ENCODE measurements at regions not wholly inside any gene's neighbourhood (a gene's known extent, or its start where the extent isn't known, plus 50 kb on each side); places are given as distances from the start of the nearest gene placed in this dataset.
"Not testable (repeated sequence)": the region's sequence is repeated elsewhere in the genome, so short reads cannot be mapped to it uniquely, and the experiment has no call there.

DNA sequence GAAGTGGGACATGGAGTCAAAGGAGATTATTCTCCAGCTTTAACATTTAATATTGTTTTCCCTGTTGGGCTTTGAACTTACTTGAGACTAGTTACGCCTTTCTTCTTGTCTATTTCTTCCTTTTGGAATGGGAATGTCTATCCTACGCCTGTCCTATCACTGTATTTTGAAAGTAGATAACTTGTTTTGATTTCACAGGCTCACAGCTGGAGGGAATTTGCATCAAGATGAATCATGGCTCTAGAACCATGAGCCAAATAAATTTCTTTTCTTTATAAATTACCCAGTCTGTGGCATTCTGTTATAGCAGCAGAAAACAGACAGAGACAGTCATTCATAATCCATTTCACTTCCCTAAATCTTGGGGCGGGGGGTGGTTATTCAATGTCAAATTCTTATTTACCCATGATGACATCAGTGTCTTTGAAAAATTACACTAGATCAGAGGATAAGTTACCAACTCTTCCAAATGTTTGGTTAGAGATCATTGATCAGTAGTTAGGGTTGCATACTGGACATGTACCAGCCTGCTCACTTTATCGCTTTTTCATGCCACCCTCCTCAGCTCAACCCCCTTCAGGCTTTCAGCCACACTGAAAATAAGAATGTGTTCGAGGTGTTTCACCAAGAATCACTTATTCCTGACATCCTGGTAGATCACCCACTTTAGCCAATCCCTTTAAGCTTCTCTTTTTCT lies 419.6 kb upstream of the PIK3R1 start:
- no peaks in the 10 kb centered on the region for H3K36me3 Mint-ChIP-seq (ENCODE audit: unreplicated experiment)
- peaks cover 26% of the 10 kb centered on the region for H3K4me1 Mint-ChIP-seq (ENCODE audit: unreplicated experiment)
- no peak overlapping the region for H3K4me3 Mint-ChIP-seq (ENCODE audit: unreplicated experiment)
- H3K9me3 Mint-ChIP-seq (ENCODE audit: unreplicated experiment): peaks cover 3% of the 10 kb centered on the region
- H3K27ac Mint-ChIP-seq (ENCODE audit: unreplicated experiment): no peak overlapping the region
- peaks cover 3% of the 10 kb centered on the region for H3K27me3 Mint-ChIP-seq (ENCODE audit: unreplicated experiment)
- no peak for DNase-seq (ENCODE audit: extremely low spot score, unreplicated experiment)
- TF ChIP-seq, protein P1, sequence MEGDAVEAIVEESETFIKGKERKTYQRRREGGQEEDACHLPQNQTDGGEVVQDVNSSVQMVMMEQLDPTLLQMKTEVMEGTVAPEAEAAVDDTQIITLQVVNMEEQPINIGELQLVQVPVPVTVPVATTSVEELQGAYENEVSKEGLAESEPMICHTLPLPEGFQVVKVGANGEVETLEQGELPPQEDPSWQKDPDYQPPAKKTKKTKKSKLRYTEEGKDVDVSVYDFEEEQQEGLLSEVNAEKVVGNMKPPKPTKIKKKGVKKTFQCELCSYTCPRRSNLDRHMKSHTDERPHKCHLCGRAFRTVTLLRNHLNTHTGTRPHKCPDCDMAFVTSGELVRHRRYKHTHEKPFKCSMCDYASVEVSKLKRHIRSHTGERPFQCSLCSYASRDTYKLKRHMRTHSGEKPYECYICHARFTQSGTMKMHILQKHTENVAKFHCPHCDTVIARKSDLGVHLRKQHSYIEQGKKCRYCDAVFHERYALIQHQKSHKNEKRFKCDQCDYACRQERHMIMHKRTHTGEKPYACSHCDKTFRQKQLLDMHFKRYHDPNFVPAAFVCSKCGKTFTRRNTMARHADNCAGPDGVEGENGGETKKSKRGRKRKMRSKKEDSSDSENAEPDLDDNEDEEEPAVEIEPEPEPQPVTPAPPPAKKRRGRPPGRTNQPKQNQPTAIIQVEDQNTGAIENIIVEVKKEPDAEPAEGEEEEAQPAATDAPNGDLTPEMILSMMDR (IDR thresholded peaks at IDR 0.05): no peak

DNA sequence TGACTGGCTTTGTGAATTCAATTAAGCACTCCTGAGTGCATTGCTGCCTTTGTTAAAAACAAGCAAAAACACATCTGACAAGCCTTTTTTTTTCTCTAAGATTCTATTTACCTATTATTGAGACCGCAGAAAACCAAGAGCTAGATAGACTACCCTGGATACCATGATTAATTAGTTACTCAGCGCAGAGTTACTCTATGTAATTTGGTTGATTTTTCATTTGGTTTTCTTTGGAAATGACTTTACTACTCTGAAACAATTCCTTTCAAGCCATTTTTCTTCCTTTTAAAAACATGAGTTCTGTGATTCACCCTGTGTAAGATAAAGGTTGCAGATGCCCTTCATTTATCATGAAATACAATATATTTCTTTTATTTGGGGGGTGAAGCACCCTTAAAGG lies 421.6 kb upstream of the PIK3R1 start:
- Mint-ChIP-seq H3K36me3 (ENCODE audit: unreplicated experiment) (no peaks in the 10 kb centered on the region), H3K27ac (ENCODE audit: unreplicated experiment) (no peak overlapping the region), H3K9me3 (ENCODE audit: unreplicated experiment) (peaks cover 1% of the 10 kb centered on the region), H3K4me1 (ENCODE audit: unreplicated experiment) (peaks cover 17% of the 10 kb centered on the region), H3K4me3 (ENCODE audit: unreplicated experiment) (no peak overlapping the region), H3K27me3 (ENCODE audit: unreplicated experiment) (peaks cover 3% of the 10 kb centered on the region)
- no peak for DNase-seq (ENCODE audit: extremely low spot score, unreplicated experiment)
- TF ChIP-seq, protein P1 (IDR thresholded peaks at IDR 0.05): no peak

GRCh38 chr5:67793418-67793817 lies 422.1 kb upstream of the PIK3R1 start:
- H3K27me3 Mint-ChIP-seq (ENCODE audit: unreplicated experiment): peaks cover 3% of the 10 kb centered on the region
- DNase-seq (ENCODE audit: extremely low spot score, unreplicated experiment): no peak

GRCh38 chr5:67792891-67793290 lies 422.7 kb upstream of the PIK3R1 start:
- Mint-ChIP-seq H3K4me3 (ENCODE audit: unreplicated experiment) (no peak overlapping the region), H3K27me3 (ENCODE audit: unreplicated experiment) (peaks cover 3% of the 10 kb centered on the region), H3K36me3 (ENCODE audit: unreplicated experiment) (no peaks in the 10 kb centered on the region), H3K4me1 (ENCODE audit: unreplicated experiment) (peaks cover 17% of the 10 kb centered on the region), H3K27ac (ENCODE audit: unreplicated experiment) (no peak overlapping the region), H3K9me3 (ENCODE audit: unreplicated experiment) (no peaks in the 10 kb centered on the region)
- TF ChIP-seq, protein P1 (IDR thresholded peaks at IDR 0.05): no peak
- no peak for DNase-seq (ENCODE audit: extremely low spot score, unreplicated experiment)

More at GRCh38 chr5:67793418-67793817, 422.1 kb upstream of the PIK3R1 start:
- Mint-ChIP-seq H3K4me1 (ENCODE audit: unreplicated experiment) (peaks cover 17% of the 10 kb centered on the region), H3K36me3 (ENCODE audit: unreplicated experiment) (no peaks in the 10 kb centered on the region), H3K4me3 (ENCODE audit: unreplicated experiment) (no peak overlapping the region), H3K27ac (ENCODE audit: unreplicated experiment) (no peak overlapping the region), H3K9me3 (ENCODE audit: unreplicated experiment) (no peaks in the 10 kb centered on the region)
- TF ChIP-seq, protein P1 (IDR thresholded peaks at IDR 0.05): no peak

- no peaks in the 10 kb centered on the region for H3K9me3 Mint-ChIP-seq (ENCODE audit: unreplicated experiment)
- peaks cover 3% of the 10 kb centered on the region for H3K27me3 Mint-ChIP-seq (ENCODE audit: unreplicated experiment)
- H3K4me1 Mint-ChIP-seq (ENCODE audit: unreplicated experiment): peaks cover 2% of the 10 kb centered on the region
- H3K4me3 Mint-ChIP-seq (ENCODE audit: unreplicated experiment): no peak overlapping the region
- TF ChIP-seq, protein P1 (IDR thresholded peaks at IDR 0.05): no peak
- H3K27ac Mint-ChIP-seq (ENCODE audit: unreplicated experiment): no peak overlapping the region
- DNase-seq (ENCODE audit: extremely low spot score, unreplicated experiment): no peak
- no peaks in the 10 kb centered on the region for H3K36me3 Mint-ChIP-seq (ENCODE audit: unreplicated experiment)
Observed at GRCh38 chr5:67790390-67790789, 425.2 kb upstream of the PIK3R1 start.

DNA sequence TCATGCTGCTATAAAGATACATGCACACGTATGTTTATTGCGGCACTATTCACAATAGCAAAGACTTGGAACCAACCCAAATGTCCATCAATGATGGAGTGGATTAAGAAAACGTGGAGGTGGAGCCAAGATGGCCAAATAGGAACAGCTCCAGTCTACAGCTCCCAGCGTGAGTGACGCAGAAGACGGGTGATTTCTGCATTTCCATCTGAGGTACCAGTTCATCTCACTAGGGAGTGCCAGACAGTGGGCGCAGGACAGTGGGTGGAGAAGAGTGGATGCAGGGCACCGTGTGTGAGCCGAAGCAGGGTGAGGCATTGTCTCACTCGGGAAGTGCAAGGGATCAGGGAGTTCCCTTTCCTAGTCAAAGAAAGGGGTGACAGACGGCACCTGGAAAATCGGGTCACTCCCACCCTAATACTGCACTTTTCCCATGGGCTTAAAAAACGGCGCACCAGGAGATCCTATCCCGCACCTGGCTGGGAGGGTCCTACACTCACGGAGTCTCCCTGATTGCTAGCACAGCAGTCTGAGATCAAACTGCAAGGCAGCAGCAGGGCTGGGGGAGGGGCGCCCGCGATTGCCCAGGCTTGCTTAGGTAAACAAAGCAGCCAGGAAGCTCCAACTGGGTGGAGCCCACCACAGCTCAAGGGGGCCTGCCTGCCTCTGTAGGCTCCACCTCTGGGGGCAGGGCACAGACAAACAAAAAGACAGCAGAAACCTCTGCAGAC lies 435.5 kb upstream of the PIK3R1 start:
- not testable (repeated sequence) for H3K36me3 Mint-ChIP-seq (ENCODE audit: unreplicated experiment); H3K4me3 Mint-ChIP-seq (ENCODE audit: unreplicated experiment); H3K4me1 Mint-ChIP-seq (ENCODE audit: unreplicated experiment); H3K27ac Mint-ChIP-seq (ENCODE audit: unreplicated experiment); DNase-seq (ENCODE audit: extremely low spot score, unreplicated experiment); H3K27me3 Mint-ChIP-seq (ENCODE audit: unreplicated experiment)
- H3K9me3 Mint-ChIP-seq (ENCODE audit: unreplicated experiment): peaks cover 25% of the 10 kb centered on the region

All from osteocyte (in vitro differentiated cells).